HCT116 (cell line): ENCODE measurements at regions not wholly inside any gene's neighbourhood (a gene's known extent, or its start where the extent isn't known, plus 50 kb on each side); places are given as distances from the start of the nearest gene placed in this dataset.

Experiments used
- ATAC-seq: fragments of 200-7000 bp; cut with Tn5 transposase; 2 replicates; pipeline ENCODE4 v1.9.1; 2020; ENCODE audit warnings: mild to moderate bottlenecking, moderate library complexity
- BruUV-seq: library from RNA; stranded (reverse); fragments of 400-500 nt; replicated peaks from 2 replicates; lab custom pipeline; 2021; lab: Mats Ljungman, UMichigan
- CTCF ChIA-PET: fragments of 300-600 bp; sonication (Branson Sonifier 250); formaldehyde crosslinking; loops from one replicate; lab custom pipeline; 2021; ENCODE audit warnings: antibody characterized with exemption; lab: Charles Lee
- POLR2A ChIA-PET: fragments of 300-600, 350-600 bp; sonication (Branson Sonifier 250); formaldehyde crosslinking; loops from one replicate; lab custom pipeline; 2021; ENCODE audit warnings: antibody characterized with exemption; lab: Charles Lee
- RAD21 ChIA-PET, 2 experiments: fragments of 300-600 bp; sonication (Branson Sonifier 250); formaldehyde crosslinking; loops; one replicate each; lab custom pipeline; 2023; ENCODE audit warnings: low total read pairs in 2 of 2; ENCODE audit not compliant: uncharacterized antibody in 2 of 2, unreplicated experiment in 2 of 2, low non-redundant PET in 1 of 2; lab: Charles Lee
- DNase-seq: peaks from one replicate; pipeline ENCODE4 v3.0.0-alpha.2; 2010; ENCODE audit warnings: low read depth, low spot score
- H2AFZ ChIP-seq: fragments of 200-600 bp; shearing (Covaris generic), sonication (generic); 2 replicates; pipeline ENCODE4 v1.6.1; 2017; ENCODE audit warnings: low read depth, mixed run types, mixed read lengths, antibody characterized with exemption, low read length; ENCODE audit not compliant: poor library complexity, severe bottlenecking
- H3K27ac ChIP-seq: 2 replicates; pipeline ENCODE4 v1.5.1; 2012; ENCODE audit warnings: low read depth, low read length
- H3K27me3 ChIP-seq: fragments of 200-600 bp; sonication (generic); 2 replicates; pipeline ENCODE4 v1.6.1; 2016; ENCODE audit warnings: mixed run types, low read length, mixed read lengths; ENCODE audit not compliant: insufficient read depth
- H3K36me3 ChIP-seq, 2 experiments: fragments of 200-500 bp in 1 of 2; fragments of 200-600 bp in 1 of 2; sonication (Bioruptor generic) in 1 of 2; sonication (generic) in 1 of 2; 2 replicates each; pipeline versions ENCODE4 v1.5.1 to v1.6.1; 2014 to 2016; ENCODE audit warnings: low read length in 2 of 2, inconsistent platforms in 1 of 2, mixed read lengths in 1 of 2, mixed run types in 1 of 2; ENCODE audit not compliant: insufficient read depth in 2 of 2, control insufficient read depth in 1 of 2
- H3K4me1 ChIP-seq, 2 experiments: fragments of 200-600 bp in 1 of 2; sonication (generic) in 1 of 2; 2 replicates each; pipeline versions ENCODE4 v1.5.1 to v1.6.1; 2012 to 2017; ENCODE audit warnings: low read length in 2 of 2, inconsistent platforms in 1 of 2, mild to moderate bottlenecking in 1 of 2, mixed read lengths in 1 of 2, mixed run types in 1 of 2, moderate library complexity in 1 of 2; ENCODE audit not compliant: insufficient read depth in 2 of 2, control insufficient read depth in 1 of 2
- H3K4me2 ChIP-seq: fragments of 200-600 bp; sonication (generic); 2 replicates; pipeline ENCODE4 v1.6.1; 2017; ENCODE audit warnings: mixed run types, low read length, mixed read lengths
- H3K4me3 ChIP-seq, 2 experiments: fragments of 200-600 bp in 1 of 2; sonication (generic) in 1 of 2; replicated peaks in 1 of 2; 2 replicates each; pipeline ENCODE4 v1.5.1; 2011 to 2016; ENCODE audit warnings: low read length in 2 of 2, control low read depth in 1 of 2, low read depth in 1 of 2, mild to moderate bottlenecking in 1 of 2, mixed read lengths in 1 of 2, mixed run types in 1 of 2
- H3K79me2 ChIP-seq: fragments of 200-600 bp; sonication (generic); 2 replicates; pipeline ENCODE4 v1.6.1; 2017; ENCODE audit warnings: mild to moderate bottlenecking, mixed run types, low read length, moderate library complexity, mixed read lengths; ENCODE audit not compliant: insufficient read depth
- H3K9ac ChIP-seq: fragments of 200-600 bp; sonication (generic); 2 replicates; pipeline ENCODE4 v1.6.1; 2016; ENCODE audit warnings: low read length, mixed read lengths
- H3K9me2 ChIP-seq: fragments of 200-600 bp; sonication (generic), shearing (Covaris generic); 2 replicates; pipeline ENCODE4 v1.6.1; 2017; ENCODE audit warnings: mixed run types, mild to moderate bottlenecking, moderate library complexity; ENCODE audit not compliant: insufficient read depth
- H3K9me3 ChIP-seq, 2 experiments: fragments of 200-500 bp in 1 of 2; fragments of 200-600 bp in 1 of 2; sonication (Bioruptor generic) in 1 of 2; sonication (generic) in 1 of 2; 2 replicates each; pipeline ENCODE4 v1.6.1; 2014 to 2017; ENCODE audit warnings: low read length in 2 of 2, mixed read lengths in 2 of 2, inconsistent platforms in 1 of 2, low read depth in 1 of 2, mild to moderate bottlenecking in 1 of 2, mixed run types in 1 of 2, moderate library complexity in 1 of 2; ENCODE audit not compliant: control insufficient read depth in 1 of 2, insufficient read depth in 1 of 2
- H4K20me1 ChIP-seq: fragments of 200-600 bp; sonication (generic), shearing (Covaris generic); 2 replicates; pipeline ENCODE4 v1.6.1; 2017; ENCODE audit warnings: mixed run types, mild to moderate bottlenecking, moderate library complexity; ENCODE audit not compliant: insufficient read depth
- CEBPB ChIP-seq: IDR thresholded peaks from 2 replicates; pipeline ENCODE4 v1.6.1; 2012; ENCODE audit warnings: low read depth
- CTCF ChIP-seq, 3 experiments: fragments of 200-600 bp in 1 of 3; sonication (generic) in 1 of 3; IDR thresholded peaks in 2 of 3; conservative IDR thresholded peaks in 1 of 3; 2 replicates each; pipeline ENCODE4 v1.5.1; 2012 to 2017; ENCODE audit warnings: low read depth in 2 of 3, low read length in 2 of 3, antibody characterized with exemption in 1 of 3, borderline replicate concordance in 1 of 3, control low read depth in 1 of 3, mild to moderate bottlenecking in 1 of 3, mixed read lengths in 1 of 3, mixed run types in 1 of 3, moderate library complexity in 1 of 3; ENCODE audit not compliant: insufficient read depth in 1 of 3
- EGR1 ChIP-seq: IDR thresholded peaks from 2 replicates; pipeline ENCODE4 v1.6.1; 2012; ENCODE audit warnings: low read depth
- EZH2 ChIP-seq: fragments of 200-600 bp; sonication (generic); IDR thresholded peaks from 2 replicates; pipeline ENCODE4 v1.6.1; 2017; ENCODE audit warnings: antibody characterized with exemption, mixed run types
- EZH2phosphoT487 ChIP-seq: fragments of 200-600 bp; IDR thresholded peaks from 2 replicates; pipeline ENCODE4 v1.6.1; 2018; ENCODE audit warnings: antibody characterized with exemption, borderline replicate concordance
- POLR2AphosphoS5 ChIP-seq: IDR thresholded peaks from 2 replicates; pipeline ENCODE4 v1.6.1; 2011; ENCODE audit warnings: mild to moderate bottlenecking, low read depth, low read length, moderate library complexity
- RAD21 ChIP-seq: IDR thresholded peaks from 2 replicates; pipeline ENCODE4 v1.6.1; 2012; ENCODE audit warnings: low read depth, mild to moderate bottlenecking
- REST ChIP-seq: IDR thresholded peaks from 2 replicates; pipeline ENCODE4 v1.6.1; 2012; ENCODE audit warnings: low read depth
- YY1 ChIP-seq: IDR thresholded peaks from 2 replicates; pipeline ENCODE4 v1.6.1; 2011; ENCODE audit warnings: low read length, low read depth, moderate library complexity, mild to moderate bottlenecking; ENCODE audit not compliant: insufficient replicate concordance; ENCODE audit errors: extremely low read depth
- ZFX ChIP-seq: fragments of 450-650 bp; IDR thresholded peaks from 2 replicates; pipeline ENCODE4 v1.6.1; 2017
- ZNF274 ChIP-seq: fragments of 200-500 bp; sonication (Bioruptor generic); IDR thresholded peaks from 2 replicates; pipeline ENCODE4 v1.6.1; 2014; ENCODE audit warnings: mild to moderate bottlenecking, low read depth, low read length, inconsistent platforms
- intact Hi-C: fragments of 100-400 bp; cut with micrococcal nuclease; formaldehyde crosslinking; loops from 2 replicates; pipeline ENCODE4 v1.10.0; 2022
- TF ChIP-seq, protein P1 (sequence below): IDR thresholded peaks from 2 replicates; pipeline ENCODE4 v1.6.1; 2011; ENCODE audit warnings: mild to moderate bottlenecking, low read length, moderate library complexity; ENCODE audit not compliant: insufficient replicate concordance; ENCODE audit errors: extremely low read depth

DNA sequence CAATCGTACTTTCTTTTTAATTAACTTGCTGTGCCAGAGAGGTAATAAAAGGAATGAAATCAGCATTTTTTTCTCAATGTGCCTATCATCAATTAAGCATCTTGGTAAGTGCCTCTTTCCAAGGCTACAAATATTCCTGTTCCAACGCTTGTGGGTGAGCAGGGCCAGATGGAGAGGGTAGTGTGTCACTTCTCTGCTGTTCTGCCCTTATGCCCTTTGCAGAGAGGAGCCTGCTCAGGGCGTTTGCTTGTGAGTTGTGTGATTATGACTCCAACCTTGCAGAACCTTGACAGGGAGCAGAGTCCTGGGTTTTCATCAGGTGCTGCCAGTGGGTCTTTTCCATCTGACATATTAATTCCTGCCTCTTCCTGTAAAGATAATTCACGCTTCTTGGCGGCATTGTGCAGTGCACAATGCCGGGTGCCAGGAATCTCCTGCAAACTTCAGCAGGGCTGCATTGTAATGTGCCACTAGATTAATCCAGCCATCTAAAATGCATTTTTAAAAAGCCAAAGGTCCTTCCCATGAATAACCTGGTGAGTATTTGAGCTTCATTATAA, 234.4 kb downstream of the ARHGAP12 start:
- Histone ChIP-seq H2AFZ (no peak overlapping the region), H3K9me2 (no peaks in the 10 kb centered on the region), H3K4me1 (peaks cover 0 to 4% of the 10 kb centered on the region in 2 experiments; a peak in 1 of 4 replicates), H3K36me3 (no peaks in the 10 kb centered on the region), H3K4me2 (no peak overlapping the region), H3K4me3 (no peak overlapping the region), H3K79me2 (no peaks in the 10 kb centered on the region)
- ChIA-PET CTCF (no interaction called here), RAD21 (no interaction called here), POLR2A (no interaction called here)
- intact Hi-C loops: no loop called here
- ATAC-seq: no peak
- TF ChIP-seq, protein P1, sequence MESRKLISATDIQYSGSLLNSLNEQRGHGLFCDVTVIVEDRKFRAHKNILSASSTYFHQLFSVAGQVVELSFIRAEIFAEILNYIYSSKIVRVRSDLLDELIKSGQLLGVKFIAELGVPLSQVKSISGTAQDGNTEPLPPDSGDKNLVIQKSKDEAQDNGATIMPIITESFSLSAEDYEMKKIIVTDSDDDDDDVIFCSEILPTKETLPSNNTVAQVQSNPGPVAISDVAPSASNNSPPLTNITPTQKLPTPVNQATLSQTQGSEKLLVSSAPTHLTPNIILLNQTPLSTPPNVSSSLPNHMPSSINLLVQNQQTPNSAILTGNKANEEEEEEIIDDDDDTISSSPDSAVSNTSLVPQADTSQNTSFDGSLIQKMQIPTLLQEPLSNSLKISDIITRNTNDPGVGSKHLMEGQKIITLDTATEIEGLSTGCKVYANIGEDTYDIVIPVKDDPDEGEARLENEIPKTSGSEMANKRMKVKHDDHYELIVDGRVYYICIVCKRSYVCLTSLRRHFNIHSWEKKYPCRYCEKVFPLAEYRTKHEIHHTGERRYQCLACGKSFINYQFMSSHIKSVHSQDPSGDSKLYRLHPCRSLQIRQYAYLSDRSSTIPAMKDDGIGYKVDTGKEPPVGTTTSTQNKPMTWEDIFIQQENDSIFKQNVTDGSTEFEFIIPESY: no peak
- TF ChIP-seq REST: no peak
- TF ChIP-seq ZNF274: no peak
- TF ChIP-seq CEBPB: no peak
- no peak for TF ChIP-seq YY1
- no peak for TF ChIP-seq POLR2AphosphoS5
- TF ChIP-seq EZH2: no peak
- TF ChIP-seq ZFX: no peak
- no peak for TF ChIP-seq EGR1
- no peak for TF ChIP-seq EZH2phosphoT487
- TF ChIP-seq RAD21: no peak
- TF ChIP-seq CTCF (IDR thresholded peaks at IDR 0.05 in 2 of 3, conservative IDR thresholded peaks at IDR 0.05 in 1 of 3; ENCODE audit: borderline replicate concordance in 1 of 3, insufficient read depth in 1 of 3, low read depth in 2 of 3, low read length in 2 of 3): no peak
- TF ChIP-seq, all 23 proteins: peak for 0
- H3K27ac ChIP-seq: no peak overlapping the region
- H3K27me3 ChIP-seq: no peaks in the 10 kb centered on the region
- no TSS peak for BruUV-seq
- H3K9me3 ChIP-seq: no peaks in the 10 kb centered on the region; a peak in 1 of 4 replicates
- no peak overlapping the region for H3K9ac ChIP-seq
- DNase-seq: no peak
- H4K20me1 ChIP-seq: no peaks in the 10 kb centered on the region
